IgD-negative memory B cell (primary cell): ENCODE measurements at regions not wholly inside any gene's neighbourhood (a gene's known extent, or its start where the extent isn't known, plus 50 kb on each side); places are given as distances from the start of the nearest gene placed in this dataset.
"Not testable (repeated sequence)": the region's sequence is repeated elsewhere in the genome, so short reads cannot be mapped to it uniquely, and the experiment has no call there.

Experiments used
- H3K27ac Mint-ChIP-seq, 3 donors: one replicate each; pipeline ENCODE4 v1.8.0; 2020 to 2022; ENCODE audit warnings: mild to moderate bottlenecking in 3 of 3, mixed read lengths in 3 of 3, moderate library complexity in 1 of 3
- H3K27me3 Mint-ChIP-seq: one replicate; pipeline ENCODE4 v1.8.0; 2021; ENCODE audit warnings: mixed read lengths
- H3K36me3 Mint-ChIP-seq: one replicate; pipeline ENCODE4 v1.8.0; 2020; ENCODE audit warnings: mild to moderate bottlenecking, mixed read lengths
- H3K4me1 Mint-ChIP-seq, 3 donors: one replicate each; pipeline ENCODE4 v1.8.0; 2020 to 2022; ENCODE audit warnings: mixed read lengths in 3 of 3, mild to moderate bottlenecking in 1 of 3
- H3K4me3 Mint-ChIP-seq, 4 donors: one replicate each; pipeline ENCODE4 v1.8.0; 2020 to 2022; ENCODE audit warnings: mild to moderate bottlenecking in 4 of 4, mixed read lengths in 4 of 4, moderate library complexity in 3 of 4
- H3K9me3 Mint-ChIP-seq, 3 donors: one replicate each; pipeline ENCODE4 v1.8.0; 2020 to 2021; ENCODE audit warnings: mixed read lengths in 3 of 3, mild to moderate bottlenecking in 1 of 3

DNA sequence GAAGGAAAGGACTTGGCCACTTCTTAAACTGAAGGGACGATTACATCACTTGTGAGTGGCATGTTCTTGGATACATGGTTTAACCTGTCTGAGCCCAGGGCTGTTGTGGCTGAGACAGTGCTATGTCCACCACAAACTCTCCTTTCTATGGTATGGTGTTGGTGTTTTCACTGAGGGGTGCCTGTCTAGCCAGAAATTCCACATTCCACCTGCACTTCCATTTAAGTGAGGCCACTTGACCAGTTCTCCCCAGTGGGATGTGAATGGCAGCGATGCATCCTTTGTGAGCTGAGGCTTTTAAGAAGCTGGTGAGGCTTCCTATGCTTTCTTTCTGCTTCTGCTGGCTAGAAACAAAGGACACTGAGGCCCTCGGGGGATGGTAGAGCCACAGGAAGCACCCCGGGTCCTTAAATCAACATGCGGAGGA is 151.4 kb upstream of the CHD6 start:
- peaks cover 2% of the 10 kb centered on the region for H3K27me3 Mint-ChIP-seq
- H3K4me1 Mint-ChIP-seq, result peaks cover 0 to 2% (median 0%) of the 10 kb centered on the region in 3 donors
- H3K9me3 Mint-ChIP-seq, result no peaks in the 10 kb centered on the region
- H3K4me3 Mint-ChIP-seq, result no peak overlapping the region
- no peaks in the 10 kb centered on the region for H3K36me3 Mint-ChIP-seq
- H3K27ac Mint-ChIP-seq, result no peak overlapping the region

DNA sequence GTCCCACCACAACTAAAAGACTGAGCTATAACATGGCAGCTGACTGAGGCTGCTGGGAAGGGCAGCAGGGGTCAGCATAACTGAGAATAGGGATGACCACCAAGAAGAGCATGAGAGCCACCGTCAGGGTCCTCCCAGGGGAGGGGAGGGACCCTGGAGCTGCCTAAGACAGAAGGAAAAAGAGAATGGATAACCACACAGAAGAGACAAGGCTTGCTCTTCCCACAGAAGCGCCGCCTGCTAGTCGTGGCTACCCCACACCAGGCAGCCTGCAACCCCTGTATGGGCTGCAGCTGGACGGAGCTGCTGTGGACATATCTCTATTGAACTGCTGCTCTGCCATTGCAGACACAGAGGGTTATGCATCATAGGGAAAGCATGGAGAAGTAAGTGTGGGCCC is 132.0 kb upstream of the CHD6 start:
- no peaks in the 10 kb centered on the region for H3K36me3 Mint-ChIP-seq

DNA sequence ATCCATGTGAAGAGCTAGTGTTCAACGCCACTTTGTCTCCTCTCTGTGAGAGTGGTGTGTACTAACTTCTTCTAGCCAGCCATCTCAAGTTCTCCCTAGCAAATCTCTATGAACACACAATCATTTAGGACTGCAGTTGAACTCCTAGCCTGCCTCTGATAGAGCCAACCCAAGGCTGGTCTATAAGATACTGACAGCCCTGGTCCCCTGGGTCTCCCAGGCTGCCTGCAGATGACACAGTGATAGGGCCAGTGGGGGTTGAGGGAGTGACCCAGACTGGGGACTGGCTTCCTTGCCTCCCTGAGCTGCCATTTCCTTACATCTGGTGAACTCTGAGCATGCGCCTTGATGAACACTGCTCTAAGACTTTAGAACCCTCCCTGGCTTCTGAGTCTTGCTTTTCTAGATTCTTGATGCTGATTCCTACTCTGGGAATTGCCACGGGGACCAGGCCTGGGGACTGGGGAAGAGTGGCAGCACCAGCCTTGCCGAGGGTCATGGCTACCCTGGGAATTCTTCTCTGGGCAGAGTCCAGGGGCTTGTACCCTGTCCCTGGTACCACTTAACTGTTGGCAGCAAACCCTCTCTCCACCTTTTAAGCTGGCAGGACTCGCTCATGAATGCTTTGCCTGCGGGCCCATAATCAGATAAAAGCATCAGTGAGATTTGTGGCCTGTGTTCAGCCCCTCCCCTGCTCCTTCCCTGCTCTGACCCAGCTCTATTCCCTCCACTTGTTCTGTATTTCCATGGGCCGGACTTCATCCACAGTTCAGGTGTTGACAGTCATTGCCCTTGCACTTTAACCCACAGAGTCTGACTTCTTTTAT is 130.8 kb upstream of the CHD6 start:
- Mint-ChIP-seq H3K9me3 (peaks cover 0 to 5% (median 5%) of the 10 kb centered on the region in 3 donors), H3K27me3 (peaks cover 19% of the 10 kb centered on the region), H3K27ac (no peak overlapping the region), H3K4me1 (peaks cover 0 to 5% (median 0%) of the 10 kb centered on the region in 3 donors), H3K4me3 (no peak overlapping the region), H3K36me3 (no peaks in the 10 kb centered on the region)

More for the DNA sequence above, 132.0 kb upstream of the CHD6 start:
- Mint-ChIP-seq H3K9me3 (peaks cover 0 to 2% (median 0%) of the 10 kb centered on the region in 3 donors), H3K4me3 (no peak overlapping the region), H3K4me1 (no peaks in the 10 kb centered on the region), H3K27ac (no peak overlapping the region), H3K27me3 (peaks cover 16% of the 10 kb centered on the region)

DNA sequence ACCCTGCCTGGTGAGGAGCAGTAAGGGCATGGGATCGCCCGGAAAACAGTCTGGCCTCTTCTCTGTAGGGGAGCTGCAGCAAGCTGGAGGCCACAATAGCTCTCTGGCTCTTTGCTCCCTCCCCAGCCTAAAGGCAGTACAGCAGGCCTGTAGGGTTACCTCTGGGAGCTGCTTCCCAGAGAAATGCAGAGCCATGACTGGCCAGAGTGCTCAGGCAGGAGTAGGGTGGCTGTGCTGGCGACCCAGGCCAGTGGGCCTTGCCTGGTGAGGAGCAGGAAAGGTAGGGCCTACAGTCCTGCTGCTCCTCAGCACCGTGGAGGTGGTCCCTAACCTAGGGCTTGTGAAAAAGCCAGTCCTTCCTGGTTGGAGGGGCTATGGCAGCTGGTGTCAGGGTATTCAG is 129.9 kb upstream of the CHD6 start:
- peaks cover 0 to 9% (median 5%) of the 10 kb centered on the region in 3 donors for H3K9me3 Mint-ChIP-seq
- H3K36me3 Mint-ChIP-seq, result no peaks in the 10 kb centered on the region
- no peak overlapping the region for H3K27ac Mint-ChIP-seq
- H3K4me3 Mint-ChIP-seq, result no peak overlapping the region
- H3K4me1 Mint-ChIP-seq, result peaks cover 0 to 5% (median 0%) of the 10 kb centered on the region in 3 donors
- peaks cover 19% of the 10 kb centered on the region for H3K27me3 Mint-ChIP-seq

DNA sequence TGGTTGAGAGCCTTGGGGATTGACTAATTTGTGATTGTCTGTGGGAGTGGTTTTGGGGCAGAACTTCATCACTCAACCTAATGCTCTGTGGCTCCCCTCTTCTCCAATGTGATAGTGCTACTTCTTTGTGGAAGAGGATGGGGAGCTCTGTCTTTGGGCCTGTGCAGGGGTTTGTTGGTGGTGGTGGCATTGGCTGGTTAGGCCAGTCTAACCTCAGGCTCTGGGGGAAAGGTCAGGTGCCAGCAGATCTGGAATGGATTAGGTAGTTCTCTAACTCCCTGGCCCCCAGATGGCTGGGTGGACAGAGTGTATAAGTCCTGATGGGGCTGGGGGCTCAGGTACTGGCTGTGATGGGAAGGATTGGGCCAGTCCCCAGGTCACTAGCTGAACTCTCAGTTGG is 129.0 kb upstream of the CHD6 start:
- H3K36me3 Mint-ChIP-seq, result no peaks in the 10 kb centered on the region
- peaks cover 0 to 10% (median 5%) of the 10 kb centered on the region in 3 donors for H3K9me3 Mint-ChIP-seq
- H3K4me1 Mint-ChIP-seq, result peaks cover 0 to 5% (median 0%) of the 10 kb centered on the region in 3 donors
- H3K4me3 Mint-ChIP-seq, result no peak overlapping the region
- no peak overlapping the region for H3K27ac Mint-ChIP-seq
- H3K27me3 Mint-ChIP-seq, result peaks cover 17% of the 10 kb centered on the region

DNA sequence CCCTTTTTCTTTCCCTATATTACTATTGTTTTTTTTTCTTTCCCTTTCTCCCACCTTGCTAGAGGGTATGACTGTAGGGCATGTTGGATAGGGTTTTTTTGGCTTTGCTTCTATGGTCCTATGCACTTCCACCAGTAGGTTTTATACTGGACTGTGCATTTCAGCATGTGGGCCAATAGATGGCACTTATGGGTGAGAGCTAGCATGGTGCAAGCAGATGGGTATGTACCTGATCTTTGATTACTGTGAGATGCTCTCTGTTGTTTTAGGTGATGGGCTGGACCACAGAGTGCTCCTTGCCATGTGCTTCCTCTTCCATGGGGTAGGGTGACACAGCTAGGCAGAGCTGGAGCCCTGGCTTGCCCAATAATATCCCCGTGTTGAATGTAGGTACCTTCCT is 128.5 kb upstream of the CHD6 start:
- no peaks in the 10 kb centered on the region for H3K36me3 Mint-ChIP-seq
- H3K27ac Mint-ChIP-seq, result no peak overlapping the region
- H3K4me3 Mint-ChIP-seq, result no peak overlapping the region
- peaks cover 0 to 5% (median 0%) of the 10 kb centered on the region in 3 donors for H3K4me1 Mint-ChIP-seq
- peaks cover 0 to 10% (median 5%) of the 10 kb centered on the region in 3 donors for H3K9me3 Mint-ChIP-seq
- H3K27me3 Mint-ChIP-seq, result peaks cover 16% of the 10 kb centered on the region

DNA sequence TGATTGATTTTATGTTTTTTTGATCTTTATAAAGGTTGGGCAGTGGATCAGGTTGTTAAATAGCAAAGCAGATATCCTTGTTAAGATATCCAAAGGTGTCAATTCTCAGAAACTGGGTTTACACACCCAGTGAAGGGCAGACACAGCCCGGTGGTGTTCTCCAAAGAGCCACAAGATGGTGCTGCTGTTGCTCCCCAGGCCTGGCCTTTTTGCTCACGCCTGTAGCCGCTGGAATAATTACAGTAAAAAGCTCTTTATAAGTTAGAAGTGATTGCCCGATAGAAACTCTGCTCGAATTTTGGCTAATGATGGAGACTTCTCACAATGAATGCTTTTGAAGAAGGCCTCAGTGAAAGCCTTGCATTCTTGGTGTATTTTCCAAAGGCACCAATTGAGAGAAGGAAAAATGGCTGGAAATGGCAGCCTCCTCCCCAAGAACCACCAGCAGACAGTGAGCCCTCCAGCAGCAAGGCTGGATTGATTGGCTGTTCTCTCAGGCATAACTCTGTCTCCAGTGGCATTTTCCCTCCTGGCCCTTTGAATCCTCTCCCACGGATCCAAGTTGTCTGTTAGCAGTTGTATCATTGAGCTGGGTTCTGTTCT is 120.5 kb upstream of the CHD6 start:
- Mint-ChIP-seq H3K4me3 (no peak overlapping the region), H3K36me3 (peaks cover 2% of the 10 kb centered on the region), H3K9me3 (peaks cover 0 to 7% (median 5%) of the 10 kb centered on the region in 3 donors), H3K4me1 (peaks cover 0 to 2% (median 0%) of the 10 kb centered on the region in 3 donors), H3K27ac (no peak overlapping the region), H3K27me3 (no peaks in the 10 kb centered on the region)

DNA sequence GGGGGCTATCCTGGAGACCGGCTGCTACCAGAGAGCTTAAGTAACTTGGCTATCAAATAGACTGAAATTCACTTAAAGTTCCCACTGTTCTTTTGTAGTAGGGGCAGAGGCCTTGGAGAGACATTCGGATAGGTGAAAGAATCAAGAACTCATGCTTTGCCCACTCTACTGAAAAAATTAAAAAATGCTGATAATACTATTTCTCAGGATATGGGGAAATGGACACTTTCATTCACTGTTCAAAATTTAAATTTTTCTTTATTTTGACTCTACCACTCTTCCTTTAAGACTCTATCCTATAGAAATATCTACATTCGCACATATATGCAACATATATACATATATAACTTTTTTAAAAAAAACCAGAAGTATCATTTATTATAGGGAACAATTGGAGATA is 117.8 kb upstream of the CHD6 start:
- Mint-ChIP-seq H3K36me3 (peaks cover 2% of the 10 kb centered on the region), H3K27ac (no peak overlapping the region), H3K4me1 (peaks cover 0 to 2% (median 0%) of the 10 kb centered on the region in 3 donors), H3K4me3 (no peak overlapping the region), H3K9me3 (peaks cover 0 to 7% (median 0%) of the 10 kb centered on the region in 3 donors), H3K27me3 (no peaks in the 10 kb centered on the region)

DNA sequence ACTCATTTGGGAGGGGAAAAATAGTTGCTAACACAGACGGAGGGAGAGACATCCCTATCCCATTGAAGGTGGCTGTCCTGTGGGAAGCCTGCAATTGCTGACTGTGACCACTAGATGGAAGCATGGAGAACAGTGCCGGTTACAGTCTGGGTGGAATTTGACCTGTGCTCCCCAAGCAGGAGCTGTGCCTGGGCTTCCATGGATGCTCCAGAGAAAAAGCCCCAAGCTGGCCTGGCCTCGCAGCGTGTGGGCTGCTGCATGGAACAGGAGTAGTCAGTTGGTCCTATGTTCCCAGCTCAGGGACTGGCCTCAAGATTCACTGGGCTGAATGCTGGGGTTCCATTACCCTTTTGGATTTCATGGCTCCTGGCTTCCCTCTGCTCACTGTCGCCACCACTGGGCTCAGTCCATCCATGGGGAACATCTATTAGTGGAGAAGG is 116.3 kb upstream of the CHD6 start:
- Mint-ChIP-seq H3K4me1 (peaks cover 0 to 2% (median 0%) of the 10 kb centered on the region in 3 donors), H3K27me3 (no peaks in the 10 kb centered on the region), H3K27ac (no peak overlapping the region), H3K4me3 (peak overlapping the region in 1 of 4 donors; percentile 78), H3K36me3 (peaks cover 2% of the 10 kb centered on the region), H3K9me3 (peaks cover 0 to 7% (median 0%) of the 10 kb centered on the region in 3 donors)

DNA sequence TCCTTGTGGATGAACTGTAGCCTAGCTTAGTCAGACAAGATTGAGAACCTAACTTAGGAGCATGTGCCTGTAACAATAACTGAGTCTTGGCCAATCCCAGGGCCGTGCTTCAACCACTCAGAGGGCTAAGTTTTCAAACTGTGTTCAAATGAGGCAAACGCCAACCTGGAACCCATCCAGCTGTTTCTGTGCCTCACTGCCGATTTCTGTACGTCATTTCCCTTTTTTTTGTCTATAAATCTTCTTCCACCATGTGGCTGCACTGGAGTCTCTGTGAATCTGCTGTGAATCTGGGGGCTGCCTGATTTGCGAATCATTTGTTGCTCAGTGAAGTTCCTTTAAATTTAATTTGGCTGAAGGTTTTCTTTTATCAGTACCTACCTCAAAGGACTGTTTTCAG is 115.0 kb upstream of the CHD6 start:
- Mint-ChIP-seq H3K27me3 (no peaks in the 10 kb centered on the region), H3K27ac (no peak overlapping the region), H3K4me3 (no peak overlapping the region), H3K4me1 (no peaks in the 10 kb centered on the region), H3K9me3 (peaks cover 0 to 7% (median 0%) of the 10 kb centered on the region in 3 donors), H3K36me3 (peaks cover 4% of the 10 kb centered on the region)

DNA sequence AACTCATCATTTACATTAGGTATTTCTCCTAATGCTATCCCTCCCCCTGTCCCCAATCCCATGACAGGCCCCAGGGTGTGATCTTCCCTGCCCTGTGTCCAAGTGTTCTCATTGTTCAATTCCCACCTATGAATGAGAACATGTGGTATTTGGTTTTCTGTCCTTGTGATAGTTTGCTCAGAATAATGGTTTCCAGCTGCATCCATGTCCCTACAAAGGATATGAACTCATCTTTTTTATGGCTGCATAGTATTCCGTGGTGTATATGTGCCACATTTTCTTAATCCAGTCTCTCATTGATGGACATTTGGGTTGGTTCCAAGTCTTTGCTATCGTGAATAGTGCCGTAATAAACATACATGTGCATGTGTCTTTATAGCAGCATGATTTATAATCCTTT is 113.0 kb upstream of the CHD6 start:
- not testable (repeated sequence) for H3K27me3 Mint-ChIP-seq, H3K9me3 Mint-ChIP-seq, H3K27ac Mint-ChIP-seq, H3K4me3 Mint-ChIP-seq, H3K36me3 Mint-ChIP-seq, H3K4me1 Mint-ChIP-seq

DNA sequence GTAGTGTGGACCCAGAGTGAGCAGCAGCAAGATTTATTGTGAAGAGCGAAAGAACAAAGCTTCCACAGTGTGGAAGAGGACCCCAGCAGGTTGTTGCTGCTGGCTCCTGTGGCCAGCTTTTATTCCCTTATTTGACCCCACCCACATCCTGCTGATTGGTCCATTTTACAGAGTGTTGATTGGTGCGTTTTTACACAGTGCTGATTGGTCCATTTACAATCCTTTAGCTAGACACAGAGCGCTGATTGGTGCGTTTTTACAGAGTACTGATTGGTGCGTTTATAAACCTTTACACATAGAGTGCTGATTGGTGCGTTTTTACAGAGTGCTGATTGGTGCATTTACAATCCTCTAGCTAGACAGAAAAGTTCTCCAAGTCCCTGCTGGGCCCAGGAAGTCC is 109.5 kb upstream of the CHD6 start:
- not testable (repeated sequence) for H3K9me3 Mint-ChIP-seq, H3K27ac Mint-ChIP-seq, H3K36me3 Mint-ChIP-seq, H3K27me3 Mint-ChIP-seq, H3K4me1 Mint-ChIP-seq, H3K4me3 Mint-ChIP-seq

DNA sequence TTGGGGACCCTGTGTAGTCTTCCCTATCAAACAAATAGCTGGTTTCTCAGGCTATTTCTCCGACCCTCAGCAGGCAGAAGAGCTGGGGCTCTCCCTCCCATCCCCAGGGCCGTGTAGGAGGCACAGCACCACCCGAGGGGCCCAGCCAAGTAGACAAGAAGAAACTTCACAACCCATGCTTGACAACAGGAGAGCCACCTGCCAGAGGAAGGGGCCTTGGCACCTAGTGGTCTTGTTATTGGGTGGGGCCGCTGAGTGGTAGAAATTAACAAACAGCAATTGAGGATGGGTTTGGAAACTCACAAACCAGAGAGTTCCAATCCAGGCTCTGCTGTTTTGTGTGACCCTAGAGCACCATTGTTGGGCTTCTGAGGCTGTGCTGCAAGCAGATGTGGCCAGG is 108.5 kb upstream of the CHD6 start:
- Mint-ChIP-seq H3K27me3 (peaks cover 4% of the 10 kb centered on the region), H3K27ac (no peak overlapping the region), H3K36me3 (peaks cover 4% of the 10 kb centered on the region), H3K4me1 (no peaks in the 10 kb centered on the region), H3K4me3 (no peak overlapping the region), H3K9me3 (peaks cover 0 to 5% (median 4%) of the 10 kb centered on the region in 3 donors)

DNA sequence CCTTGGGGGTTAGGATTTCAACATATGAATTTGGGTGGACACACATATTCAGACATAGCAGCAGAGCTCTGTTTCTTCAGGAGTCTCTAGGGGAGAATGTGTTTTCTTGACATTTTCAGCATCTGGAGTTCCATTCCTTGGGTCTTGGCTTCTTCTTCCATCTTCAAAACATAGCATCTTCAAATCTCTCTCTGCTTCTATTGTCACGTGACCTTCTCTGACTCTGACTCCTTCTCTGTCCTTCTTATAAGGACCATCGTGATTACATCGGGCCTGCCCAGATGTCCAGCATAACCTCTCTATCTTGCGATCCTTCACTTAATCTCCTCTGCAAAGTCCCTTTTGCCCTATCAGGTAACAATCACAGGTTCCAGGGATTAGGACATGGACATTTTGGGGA is 101.0 kb upstream of the CHD6 start:
- Mint-ChIP-seq H3K4me3 (no peak overlapping the region), H3K36me3 (no peaks in the 10 kb centered on the region), H3K4me1 (no peaks in the 10 kb centered on the region), H3K27me3 (peaks cover 8% of the 10 kb centered on the region), H3K27ac (no peak overlapping the region), H3K9me3 (peaks cover 3 to 10% (median 4%) of the 10 kb centered on the region in 3 donors)

DNA sequence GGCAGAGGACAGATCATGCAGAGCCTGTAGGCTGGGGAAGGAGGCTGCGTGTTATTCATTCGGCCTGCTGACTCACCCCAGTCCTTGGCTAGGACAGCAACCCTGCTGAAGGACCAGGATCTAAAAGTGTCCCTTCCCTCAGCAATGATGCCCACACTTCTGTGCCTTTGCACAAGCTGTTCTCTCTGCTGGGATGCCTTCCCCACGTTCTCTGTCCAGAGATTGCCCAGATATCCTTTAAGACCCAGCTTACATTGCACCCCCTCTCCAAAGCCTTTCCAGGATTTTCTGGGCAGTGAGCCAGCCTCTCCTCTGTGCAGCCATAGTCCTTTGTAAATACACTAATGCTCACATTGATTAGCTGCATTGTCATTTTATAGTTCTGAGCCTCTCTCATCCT is 99.3 kb upstream of the CHD6 start:
- H3K27me3 Mint-ChIP-seq, result peaks cover 8% of the 10 kb centered on the region

More for the DNA sequence above, 99.3 kb upstream of the CHD6 start:
- Mint-ChIP-seq H3K9me3 (peaks cover 3 to 10% (median 6%) of the 10 kb centered on the region in 3 donors), H3K36me3 (no peaks in the 10 kb centered on the region), H3K4me1 (no peaks in the 10 kb centered on the region), H3K4me3 (no peak overlapping the region), H3K27ac (no peak overlapping the region)
